ENCODE measurements at regions not wholly inside any gene's neighbourhood (a gene's known extent, or its start where the extent isn't known, plus 50 kb on each side); places are given as distances from the start of the nearest gene placed in this dataset.

GRCh38 chr14:29220072-29220471, 453.5 kb downstream of the FOXG1 start:
- TF ChIP-seq, protein P1, sequence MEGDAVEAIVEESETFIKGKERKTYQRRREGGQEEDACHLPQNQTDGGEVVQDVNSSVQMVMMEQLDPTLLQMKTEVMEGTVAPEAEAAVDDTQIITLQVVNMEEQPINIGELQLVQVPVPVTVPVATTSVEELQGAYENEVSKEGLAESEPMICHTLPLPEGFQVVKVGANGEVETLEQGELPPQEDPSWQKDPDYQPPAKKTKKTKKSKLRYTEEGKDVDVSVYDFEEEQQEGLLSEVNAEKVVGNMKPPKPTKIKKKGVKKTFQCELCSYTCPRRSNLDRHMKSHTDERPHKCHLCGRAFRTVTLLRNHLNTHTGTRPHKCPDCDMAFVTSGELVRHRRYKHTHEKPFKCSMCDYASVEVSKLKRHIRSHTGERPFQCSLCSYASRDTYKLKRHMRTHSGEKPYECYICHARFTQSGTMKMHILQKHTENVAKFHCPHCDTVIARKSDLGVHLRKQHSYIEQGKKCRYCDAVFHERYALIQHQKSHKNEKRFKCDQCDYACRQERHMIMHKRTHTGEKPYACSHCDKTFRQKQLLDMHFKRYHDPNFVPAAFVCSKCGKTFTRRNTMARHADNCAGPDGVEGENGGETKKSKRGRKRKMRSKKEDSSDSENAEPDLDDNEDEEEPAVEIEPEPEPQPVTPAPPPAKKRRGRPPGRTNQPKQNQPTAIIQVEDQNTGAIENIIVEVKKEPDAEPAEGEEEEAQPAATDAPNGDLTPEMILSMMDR (IDR thresholded peaks at IDR 0.05; ENCODE audit: unreplicated experiment) = no peak
- Mint-ChIP-seq H3K9me3 (ENCODE audit: unreplicated experiment) (no peaks in the 10 kb centered on the region), H3K27ac (ENCODE audit: low read depth, unreplicated experiment) (no peak overlapping the region), H3K4me1 (ENCODE audit: insufficient read depth, unreplicated experiment) (no peaks in the 10 kb centered on the region), H3K36me3 (ENCODE audit: insufficient read depth, unreplicated experiment) (no peaks in the 10 kb centered on the region), H3K4me3 (ENCODE audit: unreplicated experiment) (no peak overlapping the region), H3K27me3 (ENCODE audit: insufficient read depth, unreplicated experiment) (peaks cover 100% of the 10 kb centered on the region)
- ChIA-PET POLR2A (no interaction called here), CTCF (interaction anchor here (0.6 to 1.5 kb wide), 3 partner anchors 14 to 464 kb away, joined by 3 to 4 read pairs (median 3); no protein-coding TSS in a partner anchor)
- intact Hi-C loops (cut with micrococcal nuclease) = no loop called here
- no peak for DNase-seq (ENCODE audit: unreplicated experiment)
- no TSS peak for BruUV-seq (replicated peaks)

DNA sequence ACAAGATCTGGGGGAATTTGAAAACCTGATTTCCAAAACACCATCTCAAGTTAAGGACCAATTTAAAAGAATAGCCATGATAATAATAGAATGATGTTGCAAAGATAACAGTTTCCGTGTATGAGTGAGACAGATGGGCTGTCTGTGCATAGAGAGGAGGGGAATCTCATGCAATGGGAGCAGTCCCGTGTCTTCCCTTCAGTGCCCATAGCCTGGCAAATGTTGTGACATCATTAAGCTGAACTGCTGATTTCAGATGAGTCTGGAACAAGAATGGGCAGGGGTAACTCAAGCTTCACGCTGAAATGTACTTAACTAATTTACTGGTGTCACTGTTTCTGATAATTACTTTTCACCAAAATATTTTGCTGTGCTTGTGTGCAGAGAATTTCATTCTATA, 454.0 kb downstream of the FOXG1 start:
- CTCF ChIA-PET = interaction anchor here (0.6 to 1.5 kb wide), 4 partner anchors 10 to 465 kb away, joined by 3 to 4 read pairs (median 3); no protein-coding TSS in a partner anchor
- Mint-ChIP-seq H3K4me1 (ENCODE audit: insufficient read depth, unreplicated experiment) (no peaks in the 10 kb centered on the region), H3K36me3 (ENCODE audit: insufficient read depth, unreplicated experiment) (no peaks in the 10 kb centered on the region), H3K4me3 (ENCODE audit: unreplicated experiment) (no peak overlapping the region), H3K9me3 (ENCODE audit: unreplicated experiment) (no peaks in the 10 kb centered on the region), H3K27ac (ENCODE audit: low read depth, unreplicated experiment) (no peak overlapping the region), H3K27me3 (ENCODE audit: insufficient read depth, unreplicated experiment) (peaks cover 100% of the 10 kb centered on the region)
- POLR2A ChIA-PET = no interaction called here
- BruUV-seq (replicated peaks) = no TSS peak
- TF ChIP-seq, protein P1 (IDR thresholded peaks at IDR 0.05; ENCODE audit: unreplicated experiment) = no peak
- DNase-seq (ENCODE audit: unreplicated experiment) = no peak
- intact Hi-C loops (cut with micrococcal nuclease) = no loop called here

DNA sequence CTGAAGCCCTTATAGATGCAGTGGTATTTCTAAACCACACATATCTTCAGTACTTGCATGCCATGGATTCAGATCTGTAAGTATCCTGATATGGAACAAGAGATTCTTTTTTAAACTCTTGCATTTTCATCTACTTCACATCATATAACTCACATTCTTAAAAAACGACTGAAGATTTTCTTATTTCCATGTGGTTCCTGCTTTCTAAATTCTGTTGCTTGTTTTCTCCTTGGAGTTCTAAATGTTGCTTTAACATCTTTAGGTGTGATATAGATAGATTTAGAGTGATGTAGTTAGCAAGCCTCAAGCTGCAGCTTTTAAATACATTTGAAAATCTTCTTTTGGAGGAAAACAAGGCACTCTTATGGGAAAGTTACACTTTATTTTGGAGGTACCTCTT, 455.4 kb downstream of the FOXG1 start:
- ChIA-PET CTCF (interaction anchor here (0.6 to 2.8 kb wide), 9 partner anchors 9 to 1244 kb away, joined by 3 to 11 read pairs (median 4); no protein-coding TSS in a partner anchor), POLR2A (no interaction called here)
- Mint-ChIP-seq H3K27me3 (ENCODE audit: insufficient read depth, unreplicated experiment) (peaks cover 98% of the 10 kb centered on the region), H3K4me1 (ENCODE audit: insufficient read depth, unreplicated experiment) (no peaks in the 10 kb centered on the region), H3K27ac (ENCODE audit: low read depth, unreplicated experiment) (no peak overlapping the region), H3K4me3 (ENCODE audit: unreplicated experiment) (no peak overlapping the region), H3K36me3 (ENCODE audit: insufficient read depth, unreplicated experiment) (no peaks in the 10 kb centered on the region), H3K9me3 (ENCODE audit: unreplicated experiment) (no peaks in the 10 kb centered on the region)
- TF ChIP-seq, protein P1 (IDR thresholded peaks at IDR 0.05; ENCODE audit: unreplicated experiment) = no peak
- intact Hi-C loops (cut with micrococcal nuclease) = loop anchor here (1.0 kb wide), 2 partner anchors 206 to 465 kb away; no protein-coding TSS in a partner anchor
- DNase-seq (ENCODE audit: unreplicated experiment) = no peak
- no TSS peak for BruUV-seq (replicated peaks)

GRCh38 chr14:29222671-29223268, 456.2 kb downstream of the FOXG1 start:
- no peaks in the 10 kb centered on the region for H3K9me3 Mint-ChIP-seq (ENCODE audit: unreplicated experiment)
- intact Hi-C loops (cut with micrococcal nuclease) = loop anchor here (1.0 kb wide), 2 partner anchors 206 to 465 kb away; no protein-coding TSS in a partner anchor
- CTCF ChIA-PET = interaction anchor here (0.6 to 2.8 kb wide), 12 partner anchors 14 to 1285 kb away, joined by 3 to 11 read pairs (median 4); no protein-coding TSS in a partner anchor
- no peak overlapping the region for H3K4me3 Mint-ChIP-seq (ENCODE audit: unreplicated experiment)
- no peak overlapping the region for H3K27ac Mint-ChIP-seq (ENCODE audit: low read depth, unreplicated experiment)
- POLR2A ChIA-PET = interaction anchor here (0.7 kb wide), 1 partner anchor 67 kb away, joined by 4 read pairs; no protein-coding TSS in a partner anchor
- no TSS peak for BruUV-seq (replicated peaks)
- H3K4me1 Mint-ChIP-seq (ENCODE audit: insufficient read depth, unreplicated experiment) = no peaks in the 10 kb centered on the region
- H3K36me3 Mint-ChIP-seq (ENCODE audit: insufficient read depth, unreplicated experiment) = no peaks in the 10 kb centered on the region
- TF ChIP-seq, protein P1 (IDR thresholded peaks at IDR 0.05; ENCODE audit: unreplicated experiment) = peak; percentile 59
- peak; percentile 47 for DNase-seq (ENCODE audit: unreplicated experiment)
- peaks cover 97% of the 10 kb centered on the region for H3K27me3 Mint-ChIP-seq (ENCODE audit: insufficient read depth, unreplicated experiment)
